Mesenchymal stem cell (in vitro differentiated cells and primary cell): ENCODE measurements at regions not wholly inside any gene's neighbourhood (a gene's known extent, or its start where the extent isn't known, plus 50 kb on each side); places are given as distances from the start of the nearest gene placed in this dataset.
A peak's percentile ranks its signal among the peaks of the same experiment; 100 is the strongest.

Source experiments
- DNase-seq: peaks from one replicate; pipeline ENCODE4 v3.0.0-alpha.2; 2013
- H2AFZ ChIP-seq: one replicate; pipeline ENCODE4 v1.6.1; 2013; ENCODE audit warnings: low read depth, mild to moderate bottlenecking, control low read depth, inconsistent platforms, low read length, moderate library complexity
- H2AK5ac ChIP-seq: 2 replicates; pipeline ENCODE4 v1.6.1; 2013; ENCODE audit warnings: low read length, moderate library complexity, mild to moderate bottlenecking, inconsistent platforms; ENCODE audit not compliant: severe bottlenecking
- H2BK120ac ChIP-seq: one replicate; pipeline ENCODE4 v1.6.1; 2013; ENCODE audit warnings: low read depth, mild to moderate bottlenecking, inconsistent platforms, low read length, moderate library complexity
- H2BK12ac ChIP-seq, 2 experiments: one replicate each; pipeline ENCODE4 v1.6.1; 2013; ENCODE audit warnings: inconsistent platforms in 2 of 2, low read length in 2 of 2, mild to moderate bottlenecking in 2 of 2, moderate library complexity in 2 of 2, control low read depth in 1 of 2
- H2BK15ac ChIP-seq: one replicate; pipeline ENCODE4 v1.6.1; 2013; ENCODE audit warnings: mild to moderate bottlenecking, low read depth, inconsistent platforms; ENCODE audit not compliant: poor library complexity, severe bottlenecking
- H2BK5ac ChIP-seq: 2 replicates; pipeline ENCODE4 v1.6.1; 2013; ENCODE audit warnings: low read depth, mild to moderate bottlenecking, low read length, control low read depth, inconsistent platforms; ENCODE audit not compliant: poor library complexity, severe bottlenecking
- H3K14ac ChIP-seq, 2 experiments: one replicate each; pipeline ENCODE4 v1.6.1; 2013; ENCODE audit warnings: inconsistent platforms in 2 of 2, low read length in 2 of 2, control low read depth in 1 of 2, mild to moderate bottlenecking in 1 of 2, moderate library complexity in 1 of 2
- H3K18ac ChIP-seq, 2 experiments: one replicate each; pipeline ENCODE4 v1.6.1; 2013; ENCODE audit warnings: inconsistent platforms in 2 of 2, low read length in 2 of 2, control low read depth in 1 of 2, low read depth in 1 of 2, mild to moderate bottlenecking in 1 of 2
- H3K23ac ChIP-seq, 2 experiments: one replicate each; pipeline ENCODE4 v1.6.1; 2013; ENCODE audit warnings: inconsistent platforms in 2 of 2, low read length in 2 of 2, mild to moderate bottlenecking in 2 of 2, moderate library complexity in 2 of 2, control low read depth in 1 of 2
- H3K27ac ChIP-seq: 2 replicates; pipeline ENCODE4 v1.5.1; 2013; ENCODE audit warnings: mild to moderate bottlenecking, moderate library complexity, low read length, control low read depth, inconsistent platforms; ENCODE audit not compliant: poor library complexity, severe bottlenecking
- H3K27me3 ChIP-seq, 2 experiments: 2 replicates each; pipeline versions ENCODE4 v1.6.1 to v1.7.0; 2013; ENCODE audit warnings: low read length in 2 of 2, mild to moderate bottlenecking in 2 of 2, moderate library complexity in 2 of 2, control low read depth in 1 of 2, inconsistent platforms in 1 of 2; ENCODE audit not compliant: control insufficient read depth in 1 of 2, insufficient read depth in 1 of 2
- H3K36me3 ChIP-seq, 2 experiments: 2 replicates each; pipeline versions ENCODE4 v1.6.1 to v1.7.0; 2013; ENCODE audit warnings: low read length in 2 of 2, control low read depth in 1 of 2, inconsistent platforms in 1 of 2, low read depth in 1 of 2, mild to moderate bottlenecking in 1 of 2; ENCODE audit not compliant: insufficient read depth in 2 of 2, control insufficient read depth in 1 of 2
- H3K4ac ChIP-seq, 2 experiments: one replicate each; pipeline ENCODE4 v1.6.1; 2013; ENCODE audit warnings: inconsistent platforms in 2 of 2, low read length in 2 of 2, mild to moderate bottlenecking in 2 of 2, moderate library complexity in 2 of 2, control low read depth in 1 of 2, low read depth in 1 of 2
- H3K4me1 ChIP-seq: 2 replicates; pipeline ENCODE4 v1.6.1; 2013; ENCODE audit warnings: low read depth, low read length, control low read depth; ENCODE audit not compliant: control insufficient read depth, insufficient read depth
- H3K4me2 ChIP-seq: 2 replicates; pipeline ENCODE4 v1.6.1; 2013; ENCODE audit warnings: low read length, mild to moderate bottlenecking, inconsistent platforms; ENCODE audit not compliant: poor library complexity, severe bottlenecking
- H3K4me3 ChIP-seq, 2 experiments: 2 replicates each; pipeline versions ENCODE4 v1.5.1 to v1.7.0; 2013; ENCODE audit warnings: low read length in 2 of 2, mild to moderate bottlenecking in 2 of 2, control low read depth in 1 of 2, low read depth in 1 of 2; ENCODE audit not compliant: insufficient read depth in 1 of 2
- H3K79me1 ChIP-seq: replicated peaks from 2 replicates; pipeline ENCODE4 v1.6.1; 2013; ENCODE audit warnings: mild to moderate bottlenecking, control low read depth, low read length, inconsistent platforms; ENCODE audit not compliant: poor library complexity, severe bottlenecking
- H3K9ac ChIP-seq: 2 replicates; pipeline ENCODE4 v1.7.0; 2013; ENCODE audit warnings: mild to moderate bottlenecking, low read length, moderate library complexity
- H3K9me3 ChIP-seq: 2 replicates; pipeline ENCODE4 v1.7.0; 2013; ENCODE audit warnings: mild to moderate bottlenecking, low read length; ENCODE audit not compliant: control insufficient read depth
- H4K8ac ChIP-seq: one replicate; pipeline ENCODE4 v1.6.1; 2013; ENCODE audit warnings: inconsistent platforms, mild to moderate bottlenecking, low read length, moderate library complexity
- H4K91ac ChIP-seq: one replicate; pipeline ENCODE4 v1.6.1; 2013; ENCODE audit warnings: mild to moderate bottlenecking, low read length, inconsistent platforms
- WGBS: methylation state at CpG from one replicate; pipeline ENCODE4 v1.1.7; 2013; ENCODE audit warnings: mixed read lengths; 5-methylcytosine and 5-hydroxymethylcytosine counted together

DNA sequence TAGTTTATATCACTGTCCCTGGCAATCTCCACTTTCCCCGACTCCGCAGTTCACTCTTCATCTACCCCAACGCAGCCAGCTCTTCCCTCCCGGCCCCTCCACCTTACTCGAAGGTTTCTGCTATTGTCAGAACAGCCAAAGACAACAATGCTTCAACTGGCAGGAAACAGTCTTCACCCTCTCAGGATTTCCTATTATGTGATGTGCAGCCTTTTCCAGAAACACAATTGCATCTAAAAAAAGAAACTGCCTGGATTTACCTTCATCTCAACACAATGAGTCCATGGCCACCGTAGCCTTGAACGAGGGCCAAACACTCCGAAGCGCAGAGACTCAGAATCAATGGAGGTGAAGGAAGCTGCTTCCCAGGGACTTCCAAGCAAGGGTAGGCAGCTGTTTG lies 182.1 kb upstream of the TSC22D2 start:
- H3K4me3 ChIP-seq = peak overlapping the region in 1 of 2 experiments; percentile 37
- no peak overlapping the region for H3K4me2 ChIP-seq
- 93% methylated on average over 9 of the region's 9 CpGs for WGBS
- no peaks in the 10 kb centered on the region for H3K9me3 ChIP-seq
- no peaks in the 10 kb centered on the region for H3K36me3 ChIP-seq
- H3K9ac ChIP-seq = peak overlapping the region; percentile 47
- H2AK5ac ChIP-seq = no peak overlapping the region
- H3K4ac ChIP-seq = no peak overlapping the region
- no peak overlapping the region for H2AFZ ChIP-seq
- H2BK120ac ChIP-seq = no peak overlapping the region
- no peak overlapping the region for H3K27ac ChIP-seq
- no peaks in the 10 kb centered on the region for H3K79me1 ChIP-seq
- no peak overlapping the region for H4K91ac ChIP-seq
- H2BK15ac ChIP-seq = no peak overlapping the region
- no peak overlapping the region for H4K8ac ChIP-seq
- H2BK12ac ChIP-seq = no peak overlapping the region
- DNase-seq = no peak
- peaks cover 2% of the 10 kb centered on the region for H3K4me1 ChIP-seq
- H3K23ac ChIP-seq = no peak overlapping the region
- peaks cover 4 to 6% of the 10 kb centered on the region in 2 experiments for H3K27me3 ChIP-seq
- H3K14ac ChIP-seq = no peak overlapping the region
- no peak overlapping the region for H3K18ac ChIP-seq
- H2BK5ac ChIP-seq = no peak overlapping the region

DNA sequence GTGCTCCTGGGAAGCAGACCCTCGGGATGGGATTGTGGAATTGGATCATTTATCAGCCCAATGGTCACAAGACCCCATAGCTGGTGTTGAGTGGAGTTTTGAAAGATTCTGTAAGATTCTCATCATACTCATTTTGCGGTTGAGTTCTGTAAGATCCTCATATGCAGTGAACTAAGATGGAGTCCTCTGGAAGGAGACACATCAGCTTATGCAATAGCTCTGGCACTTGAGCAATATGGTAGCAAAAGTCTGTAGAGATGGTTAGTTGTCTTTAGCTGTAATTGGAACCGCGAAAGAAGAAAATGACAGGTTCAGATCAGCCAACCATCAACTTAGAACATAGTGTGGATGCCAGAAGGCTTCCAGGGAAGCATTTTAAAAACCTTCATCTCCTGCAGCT lies 184.5 kb upstream of the TSC22D2 start:
- no peaks in the 10 kb centered on the region for H3K36me3 ChIP-seq
- H2BK12ac ChIP-seq = no peak overlapping the region
- H3K9ac ChIP-seq = no peak overlapping the region
- H3K27me3 ChIP-seq = peaks cover 4 to 6% of the 10 kb centered on the region in 2 experiments
- peaks cover 3% of the 10 kb centered on the region for H3K4me1 ChIP-seq
- no peak overlapping the region for H3K27ac ChIP-seq
- no peak overlapping the region for H2BK120ac ChIP-seq
- H4K91ac ChIP-seq = no peak overlapping the region
- no peak overlapping the region for H2BK15ac ChIP-seq
- no peak overlapping the region for H3K18ac ChIP-seq
- H2BK5ac ChIP-seq = no peak overlapping the region
- no peaks in the 10 kb centered on the region for H3K79me1 ChIP-seq
- H3K4ac ChIP-seq = no peak overlapping the region
- DNase-seq = no peak
- H2AFZ ChIP-seq = no peak overlapping the region
- H3K9me3 ChIP-seq = no peaks in the 10 kb centered on the region
- H3K4me2 ChIP-seq = no peak overlapping the region
- H3K23ac ChIP-seq = no peak overlapping the region
- H4K8ac ChIP-seq = no peak overlapping the region
- H3K4me3 ChIP-seq = no peak overlapping the region
- WGBS = 99% methylated on average over 2 of the region's 4 CpGs
- H2AK5ac ChIP-seq = no peak overlapping the region
- H3K14ac ChIP-seq = no peak overlapping the region

DNA sequence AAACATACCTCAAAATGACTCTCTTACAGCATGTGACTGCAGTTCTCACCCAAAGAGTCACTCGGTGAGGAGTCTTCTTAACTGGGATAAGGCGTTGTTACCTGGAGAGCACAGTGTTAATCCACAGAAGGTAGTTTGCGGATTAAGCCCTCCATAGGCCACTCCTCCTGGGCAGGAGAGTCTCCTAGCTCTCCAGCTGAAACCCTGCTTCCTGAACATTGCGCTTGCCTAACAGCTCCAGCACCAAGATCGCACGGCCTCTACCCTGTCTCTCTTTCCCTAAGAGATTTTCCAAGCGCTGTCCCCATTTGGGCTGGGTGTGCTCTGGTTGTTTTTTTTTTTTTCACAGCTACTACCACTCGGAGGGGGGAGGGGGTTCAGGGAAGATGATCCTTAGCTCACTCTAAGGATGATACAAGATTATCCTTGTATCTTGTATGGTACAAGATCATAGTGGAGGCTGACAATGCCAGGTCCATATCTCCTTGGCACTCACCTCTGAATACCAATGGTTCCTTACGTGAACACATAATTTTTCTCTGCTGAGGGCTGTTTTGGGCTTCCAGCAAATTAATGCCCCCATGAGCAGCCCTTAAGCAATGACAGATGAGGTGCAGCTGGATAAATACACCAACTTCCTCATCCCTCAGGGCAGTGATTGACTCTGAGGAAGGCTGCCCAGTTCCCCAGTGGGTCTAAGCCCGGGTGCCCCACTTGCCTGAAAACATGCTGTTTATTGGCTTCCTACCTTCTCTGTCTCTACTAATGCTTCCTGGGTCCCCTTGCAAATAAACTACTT lies 185.2 kb upstream of the TSC22D2 start:
- no peak overlapping the region for H3K4ac ChIP-seq

DNA sequence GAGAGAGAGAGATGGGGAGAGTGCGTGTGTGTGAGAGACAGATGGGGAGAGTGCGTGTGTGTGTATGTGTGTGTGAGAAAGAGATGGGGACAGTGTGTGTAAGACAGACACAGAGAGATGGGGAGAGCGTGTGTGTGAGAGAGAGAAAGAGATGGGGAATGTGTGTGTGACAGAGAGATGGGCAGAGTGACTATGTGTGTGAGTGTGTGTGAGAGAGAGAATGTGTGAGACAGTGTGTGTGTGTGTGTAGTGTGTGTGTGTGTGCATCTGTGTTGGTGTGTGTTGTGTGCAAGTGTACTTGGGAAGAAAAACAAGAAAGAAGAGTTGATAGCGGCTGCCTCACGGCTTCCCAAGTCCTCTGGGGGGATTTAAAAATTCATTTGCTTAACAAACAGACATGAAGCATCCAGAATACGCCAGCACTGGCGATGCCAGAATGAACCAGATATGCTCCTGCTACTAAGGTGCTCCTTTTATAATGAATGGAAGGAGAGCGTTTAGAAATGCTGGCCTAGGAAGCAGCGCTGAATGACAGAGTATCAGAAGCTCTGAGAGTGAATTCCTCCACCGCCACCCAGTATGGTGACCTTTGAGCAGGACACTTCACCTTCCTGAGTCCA lies 186.1 kb upstream of the TSC22D2 start:
- WGBS = 83% methylated on average over 9 of the region's 10 CpGs
- Histone ChIP-seq H3K4me3 (no peak overlapping the region), H3K4me2 (no peak overlapping the region), H3K4ac (no peak overlapping the region), H2BK12ac (no peak overlapping the region), H3K23ac (peak overlapping the region in 1 of 2 experiments; percentile 9), H2BK5ac (no peak overlapping the region), H3K27me3 (peaks cover 4 to 6% of the 10 kb centered on the region in 2 experiments), H3K27ac (no peak overlapping the region), H3K14ac (peak overlapping the region in 1 of 2 experiments; percentile 1), H2BK15ac (no peak overlapping the region), H2BK120ac (no peak overlapping the region), H3K79me1 (no peaks in the 10 kb centered on the region), H3K9me3 (peaks cover 7% of the 10 kb centered on the region), H3K4me1 (peaks cover 3% of the 10 kb centered on the region), H3K9ac (no peak overlapping the region), H2AFZ (no peak overlapping the region), H4K91ac (peak overlapping the region; percentile 30), H4K8ac (peak overlapping the region; percentile 27), H2AK5ac (no peak overlapping the region), H3K36me3 (no peaks in the 10 kb centered on the region), H3K18ac (no peak overlapping the region)
- peak; percentile 15 for DNase-seq

More for the DNA sequence above, 185.2 kb upstream of the TSC22D2 start:
- Histone ChIP-seq H3K4me3 (no peak overlapping the region), H3K18ac (no peak overlapping the region), H4K8ac (no peak overlapping the region), H3K4me2 (no peak overlapping the region), H3K23ac (no peak overlapping the region), H2BK120ac (no peak overlapping the region), H2BK12ac (no peak overlapping the region), H4K91ac (no peak overlapping the region), H3K27me3 (peaks cover 4 to 6% of the 10 kb centered on the region in 2 experiments), H3K9ac (no peak overlapping the region), H3K4me1 (peaks cover 3% of the 10 kb centered on the region), H3K36me3 (no peaks in the 10 kb centered on the region), H2BK5ac (no peak overlapping the region), H3K9me3 (peaks cover 2% of the 10 kb centered on the region), H3K14ac (no peak overlapping the region), H2AFZ (no peak overlapping the region), H3K27ac (no peak overlapping the region), H2BK15ac (no peak overlapping the region), H3K79me1 (no peaks in the 10 kb centered on the region), H2AK5ac (no peak overlapping the region)
- WGBS = 83% methylated on average over 9 of the region's 10 CpGs
- DNase-seq = no peak
